ENCODE measurements at regions not wholly inside any gene's neighbourhood (a gene's known extent, or its start where the extent isn't known, plus 50 kb on each side); places are given as distances from the start of the nearest gene placed in this dataset.

GRCh38 chr14:85159726-85160125 is 370.2 kb upstream of the FLRT2 start:
- TF ChIP-seq CTCF (IDR thresholded peaks at IDR 0.05) (no peak), POLR2A (IDR thresholded peaks at IDR 0.05) (no peak)
